AG10803 (cell line): ENCODE measurements at regions not wholly inside any gene's neighbourhood (a gene's known extent, or its start where the extent isn't known, plus 50 kb on each side); places are given as distances from the start of the nearest gene placed in this dataset.
"Not testable (repeated sequence)": the region's sequence is repeated elsewhere in the genome, so short reads cannot be mapped to it uniquely, and the experiment has no call there.

Source experiments
- DNase-seq: peaks from one replicate; pipeline ENCODE4 v3.0.0; 2010; ENCODE audit warnings: low read depth
- H3K4me3 ChIP-seq: 2 replicates; pipeline ENCODE4 v1.5.1; 2011; ENCODE audit warnings: mild to moderate bottlenecking, low read length, control low read depth
- TF ChIP-seq, protein P1 (sequence below): conservative IDR thresholded peaks from 2 replicates; pipeline ENCODE4 v1.5.1; 2011; ENCODE audit warnings: mild to moderate bottlenecking, low read length, control low read depth, inconsistent platforms

DNA sequence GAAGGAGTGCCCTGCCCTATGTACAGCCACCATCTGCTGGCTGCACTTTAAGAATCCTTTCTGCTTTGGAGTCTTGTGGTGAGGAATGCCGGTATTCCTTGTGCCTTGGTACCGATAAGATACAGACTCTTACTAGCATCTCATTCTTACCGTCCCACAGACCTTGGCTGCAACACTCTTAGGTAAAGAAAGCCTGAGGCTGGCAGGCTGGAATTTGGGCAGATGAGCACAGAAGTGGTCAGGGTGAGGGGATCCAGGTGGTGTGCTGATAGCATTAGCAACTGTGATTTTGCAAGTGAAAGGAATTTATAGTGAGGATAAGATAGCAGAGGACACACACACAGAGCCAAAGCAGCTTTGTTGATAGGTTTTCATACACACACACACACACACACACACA is 198.1 kb downstream of the ENC1 start:
- DNase-seq = no peak
- TF ChIP-seq, protein P1, sequence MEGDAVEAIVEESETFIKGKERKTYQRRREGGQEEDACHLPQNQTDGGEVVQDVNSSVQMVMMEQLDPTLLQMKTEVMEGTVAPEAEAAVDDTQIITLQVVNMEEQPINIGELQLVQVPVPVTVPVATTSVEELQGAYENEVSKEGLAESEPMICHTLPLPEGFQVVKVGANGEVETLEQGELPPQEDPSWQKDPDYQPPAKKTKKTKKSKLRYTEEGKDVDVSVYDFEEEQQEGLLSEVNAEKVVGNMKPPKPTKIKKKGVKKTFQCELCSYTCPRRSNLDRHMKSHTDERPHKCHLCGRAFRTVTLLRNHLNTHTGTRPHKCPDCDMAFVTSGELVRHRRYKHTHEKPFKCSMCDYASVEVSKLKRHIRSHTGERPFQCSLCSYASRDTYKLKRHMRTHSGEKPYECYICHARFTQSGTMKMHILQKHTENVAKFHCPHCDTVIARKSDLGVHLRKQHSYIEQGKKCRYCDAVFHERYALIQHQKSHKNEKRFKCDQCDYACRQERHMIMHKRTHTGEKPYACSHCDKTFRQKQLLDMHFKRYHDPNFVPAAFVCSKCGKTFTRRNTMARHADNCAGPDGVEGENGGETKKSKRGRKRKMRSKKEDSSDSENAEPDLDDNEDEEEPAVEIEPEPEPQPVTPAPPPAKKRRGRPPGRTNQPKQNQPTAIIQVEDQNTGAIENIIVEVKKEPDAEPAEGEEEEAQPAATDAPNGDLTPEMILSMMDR = no peak
- no peak overlapping the region for H3K4me3 ChIP-seq

DNA sequence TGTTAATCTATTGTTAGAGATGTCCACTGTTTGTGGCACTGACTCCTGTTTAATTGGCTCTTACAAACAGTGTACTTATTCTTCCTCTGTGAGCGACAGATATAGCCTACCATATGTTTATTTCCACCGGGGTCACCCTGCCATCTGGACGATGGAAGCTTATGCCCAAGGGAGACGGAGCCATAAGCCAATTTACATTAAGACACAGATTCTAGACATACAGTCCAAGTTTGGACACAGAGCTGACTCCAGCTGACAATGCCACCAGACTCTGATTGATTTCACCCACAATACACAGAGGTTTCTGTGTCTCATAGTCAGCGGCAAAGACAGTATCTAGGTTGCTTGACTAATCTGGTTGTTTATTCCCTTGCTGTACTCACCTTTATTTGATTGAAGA is 198.9 kb downstream of the ENC1 start:
- TF ChIP-seq, protein P1 = no peak
- no peak overlapping the region for H3K4me3 ChIP-seq
- DNase-seq = no peak

DNA sequence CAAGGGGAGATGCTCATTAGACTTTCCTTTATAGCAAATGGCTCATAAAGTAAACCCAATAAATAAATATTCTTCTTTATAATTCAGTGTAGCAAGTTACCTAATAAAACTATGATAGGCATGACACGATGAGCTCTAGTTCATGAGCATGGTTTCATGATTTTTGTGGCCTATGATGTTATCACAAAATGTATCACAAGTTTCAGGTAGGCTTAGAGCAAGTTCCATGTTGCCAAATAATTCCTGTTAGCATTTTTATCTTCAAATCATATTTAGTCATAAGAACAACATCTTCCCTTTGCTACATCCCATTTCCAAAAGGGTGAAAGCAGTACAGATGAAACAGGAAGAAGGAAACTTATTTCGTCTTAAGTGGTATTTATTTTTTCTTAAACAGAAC is 200.2 kb downstream of the ENC1 start:
- no peak for DNase-seq
- H3K4me3 ChIP-seq = no peak overlapping the region
- TF ChIP-seq, protein P1 = no peak

DNA sequence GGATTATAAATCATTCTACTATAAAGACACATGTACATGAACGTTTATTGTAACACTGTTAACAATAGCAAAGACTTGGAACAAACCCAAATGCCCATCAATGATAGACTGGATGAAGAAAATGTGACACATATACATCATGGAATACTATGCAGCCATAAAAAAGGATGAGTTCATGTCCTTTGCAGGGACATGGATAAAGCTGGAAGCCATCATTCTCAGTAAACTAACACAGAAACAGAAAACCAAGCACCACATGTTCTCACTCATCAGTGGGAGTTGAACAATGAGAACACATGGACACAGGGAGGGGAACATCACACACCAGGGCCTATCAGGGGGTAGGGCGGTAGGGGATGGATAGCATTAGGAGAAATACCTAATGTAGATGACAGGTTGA is 202.7 kb downstream of the ENC1 start:
- not testable (repeated sequence) for H3K4me3 ChIP-seq, DNase-seq

DNA sequence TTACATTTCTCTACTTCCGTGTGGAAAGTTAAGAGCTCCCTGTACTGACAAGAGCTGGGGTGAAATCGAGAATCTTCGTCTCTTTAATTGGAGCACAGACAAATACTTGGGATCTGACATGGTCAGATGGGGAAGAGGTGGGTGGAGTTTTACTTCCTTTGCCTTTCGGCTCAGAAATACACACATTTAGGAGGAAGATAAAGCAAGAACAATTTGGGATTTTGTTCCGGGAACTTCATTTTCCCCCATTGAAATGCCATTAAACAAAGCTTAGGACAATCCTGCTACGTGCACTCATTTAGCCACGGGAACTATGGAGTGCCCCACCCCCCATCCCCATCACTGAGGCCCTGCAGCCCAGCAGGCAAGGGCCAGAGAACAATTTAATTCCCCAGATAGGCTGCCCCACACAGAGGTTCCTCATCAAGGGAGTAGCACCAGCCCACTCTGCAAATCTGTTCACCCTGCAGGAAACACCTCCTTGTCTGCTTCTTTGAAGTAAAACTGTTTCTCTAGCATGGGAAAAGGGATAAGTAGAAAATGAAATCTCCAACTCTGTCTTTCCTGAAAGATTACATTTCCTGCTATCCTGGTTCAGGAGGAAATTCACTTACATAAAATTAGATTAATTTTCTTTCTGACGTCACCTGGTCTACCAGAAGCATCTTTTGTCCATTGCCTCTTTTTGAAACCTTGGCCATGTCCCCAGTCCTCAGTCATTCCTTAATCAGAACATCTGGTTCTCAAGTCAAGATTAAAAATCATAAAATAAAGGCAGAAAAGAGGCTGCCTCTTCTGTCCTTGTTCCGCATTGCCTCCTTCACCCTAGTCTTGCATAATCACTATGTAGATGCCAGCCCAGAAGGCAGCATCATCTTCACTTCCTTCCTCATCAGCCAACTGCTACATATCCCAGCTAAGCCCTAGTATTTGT is 206.4 kb downstream of the ENC1 start:
- DNase-seq = peak; percentile 4
- TF ChIP-seq, protein P1 = no peak
- H3K4me3 ChIP-seq = no peak overlapping the region

DNA sequence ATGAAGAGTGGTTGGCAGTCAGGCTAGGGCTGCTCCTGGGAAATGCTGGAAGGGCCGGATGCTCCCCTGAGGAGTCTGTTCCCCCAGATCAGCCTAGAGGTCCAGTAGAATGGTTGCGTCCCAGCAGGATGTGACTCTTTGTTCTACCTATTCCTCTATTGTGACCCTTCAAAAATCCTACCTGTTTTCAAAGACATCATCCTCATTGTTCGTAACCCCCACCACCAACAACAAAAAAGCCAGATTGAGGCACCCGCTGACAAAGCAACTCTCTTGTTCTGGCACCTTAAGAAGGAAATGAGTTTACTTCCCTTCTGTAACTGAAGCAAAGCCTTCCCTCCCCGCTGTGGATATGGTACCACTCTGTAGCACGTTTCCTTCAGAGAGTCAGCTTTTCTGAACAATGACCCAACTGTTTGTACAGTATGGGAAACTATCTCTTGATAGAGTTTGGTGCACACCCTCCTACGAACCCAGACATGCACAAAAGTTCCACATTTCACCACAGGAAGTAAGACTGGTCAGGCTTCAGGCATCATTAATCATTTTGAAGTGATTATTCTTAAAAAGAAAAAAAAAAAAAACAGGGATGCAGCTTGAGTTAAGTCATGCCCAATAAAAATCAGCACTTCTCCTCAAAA is 207.2 kb downstream of the ENC1 start:
- no peak overlapping the region for H3K4me3 ChIP-seq
- peak; percentile 25 for DNase-seq
- TF ChIP-seq, protein P1 = no peak

DNA sequence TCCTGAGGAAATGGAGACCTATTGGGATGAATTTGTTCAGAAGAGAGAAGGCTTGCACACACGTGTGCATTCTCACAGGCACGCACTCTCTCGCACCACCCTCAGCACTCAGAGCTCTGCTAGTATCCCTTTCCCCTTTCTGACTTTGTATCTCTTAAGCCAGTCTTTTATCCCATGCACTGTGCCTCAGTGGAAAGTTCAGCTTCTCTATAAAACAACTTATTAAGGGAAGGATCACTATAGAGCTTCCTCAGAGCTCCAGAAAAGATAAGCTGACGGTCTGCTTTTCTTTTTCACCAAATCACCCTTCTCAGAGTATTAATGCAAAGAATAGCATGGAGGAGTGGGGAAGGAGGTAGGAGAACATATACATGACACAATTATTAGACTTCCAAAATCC is 207.8 kb downstream of the ENC1 start:
- TF ChIP-seq, protein P1 = no peak
- no peak for DNase-seq
- no peak overlapping the region for H3K4me3 ChIP-seq
